SK-N-SH (cell line): ENCODE measurements at regions not wholly inside any gene's neighbourhood (a gene's known extent, or its start where the extent isn't known, plus 50 kb on each side); places are given as distances from the start of the nearest gene placed in this dataset.

Experiments used
- CTCF ChIA-PET: fragments of 300-600, 350-600 bp; formaldehyde crosslinking; extraction: SDS; loops from one replicate; lab custom pipeline; 2021; lab: Yijun Ruan, JAX
- POLR2A ChIA-PET: fragments of 350-600 bp; sonication (Branson Sonifier 250); formaldehyde crosslinking; extraction: SDS; loops from one replicate; lab custom pipeline; 2020; ENCODE audit warnings: antibody characterized with exemption, inconsistent platforms; lab: Yijun Ruan, JAX
- DNase-seq: peaks from one replicate; pipeline ENCODE4 v3.0.0; 2012
- H2AFZ ChIP-seq: fragments of 200-600 bp; sonication (generic); 2 replicates; pipeline ENCODE4 v1.8.1; 2016; ENCODE audit warnings: antibody characterized with exemption, mild to moderate bottlenecking, low read depth
- H3F3A ChIP-seq: fragments of 200-600 bp; sonication (generic); replicated peaks from 2 replicates; pipeline ENCODE3; 2016; ENCODE audit warnings: antibody characterized with exemption, mild to moderate bottlenecking; ENCODE audit not compliant: insufficient read depth
- H3K27ac ChIP-seq, 2 experiments: fragments of 200-500 bp in 1 of 2; fragments of 200-600 bp in 1 of 2; sonication (Bioruptor generic) in 1 of 2; sonication (generic), shearing (Covaris generic) in 1 of 2; 2 replicates each; pipeline versions ENCODE4 v1.5.1 to v1.6.1; 2014 to 2016; ENCODE audit warnings: low read depth in 2 of 2, inconsistent platforms in 1 of 2, low read length in 1 of 2, mild to moderate bottlenecking in 1 of 2, mixed read lengths in 1 of 2
- H3K27me3 ChIP-seq: fragments of 200-600 bp; sonication (generic), shearing (Covaris generic); 2 replicates; pipeline ENCODE4 v1.6.1; 2016; ENCODE audit warnings: mixed run types; ENCODE audit not compliant: insufficient read depth
- H3K36me3 ChIP-seq, 2 experiments: fragments of 200-500 bp in 1 of 2; fragments of 200-600 bp in 1 of 2; sonication (Bioruptor generic) in 1 of 2; sonication (generic) in 1 of 2; replicated peaks in 1 of 2; 2 replicates each; pipeline versions ENCODE3 to v1.5.1; 2014 to 2016; ENCODE audit warnings: low read length in 1 of 2, mild to moderate bottlenecking in 1 of 2; ENCODE audit not compliant: insufficient read depth in 2 of 2, control insufficient read depth in 1 of 2
- H3K4me1 ChIP-seq, 2 experiments: fragments of 200-500 bp in 1 of 2; fragments of 200-600 bp in 1 of 2; sonication (Bioruptor generic) in 1 of 2; sonication (generic), shearing (Covaris generic) in 1 of 2; 2 replicates each; pipeline versions ENCODE4 v1.5.1 to v1.6.1; 2014 to 2016; ENCODE audit warnings: low read depth in 1 of 2, low read length in 1 of 2, mixed run types in 1 of 2; ENCODE audit not compliant: insufficient read depth in 2 of 2, control insufficient read depth in 1 of 2
- H3K4me2 ChIP-seq: fragments of 200-600 bp; sonication (generic), shearing (Covaris generic); 2 replicates; pipeline ENCODE4 v1.6.1; 2017; ENCODE audit warnings: mixed run types
- H3K4me3 ChIP-seq, 2 experiments: fragments of 200-500 bp in 1 of 2; fragments of 200-600 bp in 1 of 2; sonication (Bioruptor generic) in 1 of 2; sonication (generic), shearing (Covaris generic) in 1 of 2; 2 replicates each; pipeline versions ENCODE4 v1.5.1 to v1.8.1; 2014 to 2016; ENCODE audit warnings: low read depth in 2 of 2, inconsistent platforms in 1 of 2, low read length in 1 of 2, mild to moderate bottlenecking in 1 of 2, mixed read lengths in 1 of 2, moderate library complexity in 1 of 2
- H3K79me2 ChIP-seq: fragments of 200-600 bp; sonication (generic); 2 replicates; pipeline ENCODE4 v1.8.1; 2017; ENCODE audit warnings: mild to moderate bottlenecking; ENCODE audit not compliant: insufficient read depth
- H3K9ac ChIP-seq: fragments of 200-600 bp; sonication (generic); 2 replicates; pipeline ENCODE4 v1.6.1; 2017; ENCODE audit warnings: mixed run types
- H3K9me2 ChIP-seq: fragments of 200-600 bp; sonication (generic); 2 replicates; pipeline ENCODE4 v1.6.1; 2017; ENCODE audit warnings: mixed run types
- H3K9me3 ChIP-seq: fragments of 200-600 bp; sonication (generic); 2 replicates; pipeline ENCODE4 v1.6.1; 2017; ENCODE audit warnings: mixed run types, mild to moderate bottlenecking, moderate library complexity
- H4K20me1 ChIP-seq: fragments of 200-600 bp; sonication (generic); 2 replicates; pipeline ENCODE4 v1.6.1; 2017; ENCODE audit warnings: mild to moderate bottlenecking, mixed run types; ENCODE audit not compliant: insufficient read depth
- CHD2 ChIP-seq: fragments of 150-350 bp; IDR thresholded peaks from 2 replicates; pipeline ENCODE4 v1.6.1; 2018; ENCODE audit warnings: low read length; ENCODE audit not compliant: partially characterized antibody
- ELF1 ChIP-seq: IDR thresholded peaks from 2 replicates; pipeline ENCODE4 v1.4.0; 2012
- EP300 ChIP-seq, 2 experiments: IDR thresholded peaks; 2 replicates each; pipeline versions ENCODE4 v1.4.0 to v1.6.1; 2012; ENCODE audit warnings: borderline replicate concordance in 1 of 2, low read depth in 1 of 2, low read length in 1 of 2
- FOSL2 ChIP-seq: IDR thresholded peaks from 2 replicates; pipeline ENCODE4 v1.4.0; 2012; ENCODE audit warnings: low read depth, mild to moderate bottlenecking, moderate library complexity, borderline replicate concordance
- FOXJ3 ChIP-seq: sonication (generic); formaldehyde crosslinking; IDR thresholded peaks from 2 replicates; pipeline ENCODE4 v1.5.1; 2020; ENCODE audit warnings: mild to moderate bottlenecking, missing genetic modification reagents
- FOXM1 ChIP-seq: IDR thresholded peaks from 2 replicates; pipeline ENCODE4 v1.4.0; 2012; ENCODE audit warnings: low read depth, mild to moderate bottlenecking
- GATA2 ChIP-seq: sonication (generic); formaldehyde crosslinking; IDR thresholded peaks from 2 replicates; pipeline ENCODE4 v1.5.0; 2020; ENCODE audit warnings: mild to moderate bottlenecking, missing genetic modification reagents
- JUND ChIP-seq: IDR thresholded peaks from 2 replicates; pipeline ENCODE4 v1.4.0; 2012
- POLR2AphosphoS5 ChIP-seq: IDR thresholded peaks from 2 replicates; pipeline ENCODE4 v1.6.1; 2012; ENCODE audit warnings: low read depth, low read length
- RXRA ChIP-seq: IDR thresholded peaks from 2 replicates; pipeline ENCODE4 v1.4.0; 2012; ENCODE audit warnings: low read depth, mild to moderate bottlenecking, borderline replicate concordance
- SMC3 ChIP-seq: IDR thresholded peaks from 2 replicates; pipeline ENCODE4 v1.6.1; 2012; ENCODE audit warnings: low read depth, low read length, improper control_type of control experiment
- TAF1 ChIP-seq: IDR thresholded peaks from 2 replicates; pipeline ENCODE4 v1.6.1; 2012; ENCODE audit warnings: low read depth, mild to moderate bottlenecking, low read length, moderate library complexity, borderline replicate concordance
- TCF12 ChIP-seq: IDR thresholded peaks from 2 replicates; pipeline ENCODE4 v1.4.0; 2012
- WGBS: methylation state at CpG from one replicate; pipeline ENCODE4 v1.1.6; 2017; ENCODE audit warnings: low lambda C conversion rate; 5-methylcytosine and 5-hydroxymethylcytosine counted together
- TF ChIP-seq, protein P1 (sequence below): fragments of 200-600 bp; sonication (generic); IDR thresholded peaks from 2 replicates; pipeline ENCODE4 v1.6.1; 2017; ENCODE audit warnings: antibody characterized with exemption, mild to moderate bottlenecking, moderate library complexity
- TF ChIP-seq, protein P2 (sequence below): IDR thresholded peaks from 2 replicates; pipeline ENCODE4; 2012
- TF ChIP-seq, protein P3 (sequence below): IDR thresholded peaks from 2 replicates; pipeline ENCODE4 v1.4.0; 2012; ENCODE audit warnings: low read depth, borderline replicate concordance

DNA sequence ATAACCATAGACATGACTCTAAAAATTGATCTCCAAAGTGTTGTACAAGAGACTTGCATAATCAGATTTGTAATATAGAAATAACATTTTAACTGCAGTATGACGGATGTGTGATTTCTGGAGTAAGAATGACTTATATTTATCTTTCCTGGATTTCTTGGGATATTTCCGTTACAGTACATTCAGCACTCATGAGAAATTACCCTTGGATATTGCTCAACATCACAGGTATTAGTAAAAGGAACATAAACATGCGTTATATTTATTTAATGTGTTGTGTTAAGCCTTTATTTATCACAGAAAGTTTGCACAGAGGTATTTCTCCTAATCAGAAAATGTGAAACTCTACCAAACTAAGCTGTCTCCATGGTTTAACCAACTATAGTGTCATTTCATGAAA, 1823.9 kb upstream of the C9orf72 start:
- H3K4me1 ChIP-seq, result no peaks in the 10 kb centered on the region; a peak in 1 of 4 replicates
- H3K9me3 ChIP-seq, result no peaks in the 10 kb centered on the region
- no peak for DNase-seq
- no peaks in the 10 kb centered on the region for H3K79me2 ChIP-seq
- CTCF ChIA-PET, result no interaction called here
- H4K20me1 ChIP-seq, result no peaks in the 10 kb centered on the region
- no peak overlapping the region for H3K4me3 ChIP-seq
- no peak for TF ChIP-seq CHD2
- TF ChIP-seq POLR2AphosphoS5, result no peak
- TF ChIP-seq, protein P1, sequence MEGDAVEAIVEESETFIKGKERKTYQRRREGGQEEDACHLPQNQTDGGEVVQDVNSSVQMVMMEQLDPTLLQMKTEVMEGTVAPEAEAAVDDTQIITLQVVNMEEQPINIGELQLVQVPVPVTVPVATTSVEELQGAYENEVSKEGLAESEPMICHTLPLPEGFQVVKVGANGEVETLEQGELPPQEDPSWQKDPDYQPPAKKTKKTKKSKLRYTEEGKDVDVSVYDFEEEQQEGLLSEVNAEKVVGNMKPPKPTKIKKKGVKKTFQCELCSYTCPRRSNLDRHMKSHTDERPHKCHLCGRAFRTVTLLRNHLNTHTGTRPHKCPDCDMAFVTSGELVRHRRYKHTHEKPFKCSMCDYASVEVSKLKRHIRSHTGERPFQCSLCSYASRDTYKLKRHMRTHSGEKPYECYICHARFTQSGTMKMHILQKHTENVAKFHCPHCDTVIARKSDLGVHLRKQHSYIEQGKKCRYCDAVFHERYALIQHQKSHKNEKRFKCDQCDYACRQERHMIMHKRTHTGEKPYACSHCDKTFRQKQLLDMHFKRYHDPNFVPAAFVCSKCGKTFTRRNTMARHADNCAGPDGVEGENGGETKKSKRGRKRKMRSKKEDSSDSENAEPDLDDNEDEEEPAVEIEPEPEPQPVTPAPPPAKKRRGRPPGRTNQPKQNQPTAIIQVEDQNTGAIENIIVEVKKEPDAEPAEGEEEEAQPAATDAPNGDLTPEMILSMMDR, result no peak
- no peak for TF ChIP-seq FOXJ3
- TF ChIP-seq TCF12, result no peak
- POLR2A ChIA-PET, result no interaction called here
- no peak overlapping the region for H2AFZ ChIP-seq
- no peaks in the 10 kb centered on the region for H3K9me2 ChIP-seq
- no peaks in the 10 kb centered on the region for H3K27me3 ChIP-seq
- WGBS, result 82% methylated on average over 3 of the region's 3 CpGs
- no peaks in the 10 kb centered on the region for H3K36me3 ChIP-seq
- no peak overlapping the region for H3K4me2 ChIP-seq
- H3K27ac ChIP-seq, result no peak overlapping the region
- H3F3A ChIP-seq, result no peaks in the 10 kb centered on the region
- no peak overlapping the region for H3K9ac ChIP-seq

DNA sequence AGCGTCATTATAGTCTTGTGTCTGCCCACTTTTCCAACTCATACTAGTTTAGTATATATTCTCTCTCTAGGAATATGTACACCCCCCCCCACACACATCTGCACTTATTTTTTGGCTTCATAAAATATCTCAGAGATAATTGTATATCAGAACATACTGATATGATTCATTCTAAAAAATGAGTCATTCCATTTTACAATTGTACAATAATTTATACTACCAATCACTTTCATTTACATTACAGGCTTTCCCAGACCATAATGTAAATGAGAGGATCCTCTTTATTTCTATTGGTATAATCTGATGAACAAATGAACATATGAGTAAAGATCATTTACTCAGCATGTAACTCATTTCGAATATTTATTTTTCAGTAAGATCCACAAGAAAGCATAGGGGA, 1842.9 kb upstream of the C9orf72 start:
- Histone ChIP-seq H3F3A (no peaks in the 10 kb centered on the region), H3K9me3 (no peaks in the 10 kb centered on the region), H3K79me2 (no peaks in the 10 kb centered on the region), H3K36me3 (no peaks in the 10 kb centered on the region), H4K20me1 (no peaks in the 10 kb centered on the region), H3K27me3 (no peaks in the 10 kb centered on the region), H2AFZ (no peak overlapping the region), H3K4me3 (no peak overlapping the region), H3K27ac (no peak overlapping the region), H3K4me2 (no peak overlapping the region), H3K4me1 (no peaks in the 10 kb centered on the region), H3K9ac (no peak overlapping the region), H3K9me2 (no peaks in the 10 kb centered on the region)
- TF ChIP-seq ELF1, result no peak
- TF ChIP-seq RXRA, result no peak
- TF ChIP-seq CHD2, result no peak
- no peak for TF ChIP-seq FOSL2
- no peak for TF ChIP-seq FOXJ3
- 0 out of 2 replicates have a peak, but pooled peaks have one; percentile 7 for TF ChIP-seq TCF12
- TF ChIP-seq, protein P2, sequence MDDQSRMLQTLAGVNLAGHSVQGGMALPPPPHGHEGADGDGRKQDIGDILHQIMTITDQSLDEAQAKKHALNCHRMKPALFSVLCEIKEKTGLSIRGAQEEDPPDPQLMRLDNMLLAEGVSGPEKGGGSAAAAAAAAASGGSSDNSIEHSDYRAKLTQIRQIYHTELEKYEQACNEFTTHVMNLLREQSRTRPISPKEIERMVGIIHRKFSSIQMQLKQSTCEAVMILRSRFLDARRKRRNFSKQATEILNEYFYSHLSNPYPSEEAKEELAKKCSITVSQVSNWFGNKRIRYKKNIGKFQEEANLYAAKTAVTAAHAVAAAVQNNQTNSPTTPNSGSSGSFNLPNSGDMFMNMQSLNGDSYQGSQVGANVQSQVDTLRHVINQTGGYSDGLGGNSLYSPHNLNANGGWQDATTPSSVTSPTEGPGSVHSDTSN, result peak; percentile 12; the same call in 1 of the 2 replicates
- DNase-seq, result no peak
- 75% methylated on average over 2 of the region's 2 CpGs for WGBS
- CTCF ChIA-PET, result no interaction called here
- POLR2A ChIA-PET, result no interaction called here

DNA sequence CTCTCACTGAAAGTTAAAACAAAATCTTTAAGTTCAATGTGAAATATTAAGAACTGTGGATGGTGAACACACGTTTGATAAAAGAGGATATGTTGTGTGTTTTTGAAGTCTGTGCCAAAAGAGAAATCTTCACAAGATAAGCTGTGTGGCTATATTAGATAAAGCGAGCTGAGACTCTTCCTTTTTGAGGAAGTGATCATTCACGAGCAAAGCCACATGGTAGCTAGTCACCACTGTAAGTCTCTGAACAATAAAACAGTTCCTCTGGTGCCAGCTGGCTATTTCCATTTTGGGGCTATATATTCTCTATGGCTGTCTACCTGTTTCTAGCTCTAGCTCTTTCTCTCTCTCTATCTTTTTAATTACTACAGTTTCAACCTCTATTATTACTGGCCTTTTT, 1849.2 kb upstream of the C9orf72 start:
- 40% methylated on average over 3 of the region's 3 CpGs for whole genome bisulfite sequencing
- Histone ChIP-seq H3K4me1 (no peaks in the 10 kb centered on the region), H3K36me3 (no peaks in the 10 kb centered on the region), H3K27ac (no peak overlapping the region), H3K9ac (no peak overlapping the region), H3K9me2 (no peaks in the 10 kb centered on the region), H3K4me2 (no peak overlapping the region), H2AFZ (no peak overlapping the region), H3K27me3 (no peaks in the 10 kb centered on the region), H4K20me1 (no peaks in the 10 kb centered on the region), H3K9me3 (no peaks in the 10 kb centered on the region), H3K4me3 (no peak overlapping the region), H3K79me2 (no peaks in the 10 kb centered on the region), H3F3A (no peaks in the 10 kb centered on the region)
- CTCF ChIA-PET, result interaction anchor here (0.7 to 1.1 kb wide), 2 partner anchors 33 to 1346 kb away, joined by 3 read pairs; no protein-coding TSS in a partner anchor
- DNase-seq, result no peak
- POLR2A ChIA-PET, result interaction anchor here (0.6 kb wide), 1 partner anchor 1145 kb away, joined by 4 read pairs; no protein-coding TSS in a partner anchor
- TF ChIP-seq TAF1 (no peak), FOXM1 (no peak), EP300 (IDR thresholded peaks at IDR 0.05; ENCODE audit: borderline replicate concordance in 1 of 2, low read depth in 1 of 2, low read length in 1 of 2) (no peak), JUND (no peak), GATA2 (CRISPR knock-in tag) (no peak), SMC3 (no peak)
- TF ChIP-seq, protein P3, sequence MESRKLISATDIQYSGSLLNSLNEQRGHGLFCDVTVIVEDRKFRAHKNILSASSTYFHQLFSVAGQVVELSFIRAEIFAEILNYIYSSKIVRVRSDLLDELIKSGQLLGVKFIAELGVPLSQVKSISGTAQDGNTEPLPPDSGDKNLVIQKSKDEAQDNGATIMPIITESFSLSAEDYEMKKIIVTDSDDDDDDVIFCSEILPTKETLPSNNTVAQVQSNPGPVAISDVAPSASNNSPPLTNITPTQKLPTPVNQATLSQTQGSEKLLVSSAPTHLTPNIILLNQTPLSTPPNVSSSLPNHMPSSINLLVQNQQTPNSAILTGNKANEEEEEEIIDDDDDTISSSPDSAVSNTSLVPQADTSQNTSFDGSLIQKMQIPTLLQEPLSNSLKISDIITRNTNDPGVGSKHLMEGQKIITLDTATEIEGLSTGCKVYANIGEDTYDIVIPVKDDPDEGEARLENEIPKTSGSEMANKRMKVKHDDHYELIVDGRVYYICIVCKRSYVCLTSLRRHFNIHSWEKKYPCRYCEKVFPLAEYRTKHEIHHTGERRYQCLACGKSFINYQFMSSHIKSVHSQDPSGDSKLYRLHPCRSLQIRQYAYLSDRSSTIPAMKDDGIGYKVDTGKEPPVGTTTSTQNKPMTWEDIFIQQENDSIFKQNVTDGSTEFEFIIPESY, result no peak
